ENCODE measurements at regions not wholly inside any gene's neighbourhood (a gene's known extent, or its start where the extent isn't known, plus 50 kb on each side); places are given as distances from the start of the nearest gene placed in this dataset.

DNA sequence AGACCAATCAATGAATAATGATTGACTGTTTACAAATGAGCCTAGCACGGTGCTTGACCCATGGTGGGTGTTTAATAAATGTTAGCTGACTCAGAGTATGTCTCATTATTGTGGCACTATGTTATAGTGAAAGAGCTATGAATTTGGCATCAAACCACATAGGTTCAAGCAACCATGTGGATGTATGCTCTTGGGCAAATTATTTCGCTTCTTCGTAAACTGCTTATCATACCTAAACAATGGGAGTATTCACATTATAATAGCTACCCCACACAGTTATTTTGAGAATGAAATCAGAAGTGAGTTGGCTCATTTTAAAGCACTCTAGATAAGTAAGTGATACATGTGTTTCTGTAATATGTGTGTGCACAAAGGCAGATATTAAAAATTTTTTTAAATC lies 118.7 kb upstream of the HSD17B12 start:
- no peak for DNase-seq (ENCODE audit: extremely low read depth, low read depth)
- no peak for TF ChIP-seq CTCF (IDR thresholded peaks at IDR 0.05; ENCODE audit: low read depth, low read length)

DNA sequence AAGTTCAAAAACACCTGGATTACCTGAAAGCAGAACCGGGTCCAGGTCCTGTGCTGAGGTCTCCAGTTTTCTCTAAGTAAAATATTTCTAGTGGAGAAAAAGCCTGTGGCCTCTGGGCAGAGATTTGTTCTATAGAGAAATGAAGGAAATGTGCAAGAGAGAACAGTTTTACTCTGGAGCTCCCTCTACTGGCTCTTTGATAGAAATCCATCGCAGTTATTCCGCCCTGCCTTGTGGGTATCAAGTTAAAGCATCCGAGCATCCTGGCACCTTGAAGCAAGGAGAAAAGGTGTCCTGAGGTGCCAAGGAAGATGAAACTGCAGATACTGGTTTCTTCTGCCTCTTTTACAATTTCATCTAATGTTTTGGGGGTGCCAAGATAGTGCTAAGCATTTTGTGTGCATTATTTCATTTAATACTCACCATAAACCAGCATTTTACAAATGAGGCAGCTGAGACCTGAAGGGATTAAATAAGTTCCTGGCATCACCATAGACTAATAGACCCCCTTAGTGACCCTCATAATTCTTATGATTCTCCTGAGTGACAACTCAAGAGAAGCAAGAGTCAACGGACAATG lies 113.1 kb upstream of the HSD17B12 start:
- peak; percentile 8 for DNase-seq (ENCODE audit: extremely low read depth, low read depth)
- peak; percentile 74 for TF ChIP-seq CTCF (IDR thresholded peaks at IDR 0.05; ENCODE audit: low read depth, low read length)

DNA sequence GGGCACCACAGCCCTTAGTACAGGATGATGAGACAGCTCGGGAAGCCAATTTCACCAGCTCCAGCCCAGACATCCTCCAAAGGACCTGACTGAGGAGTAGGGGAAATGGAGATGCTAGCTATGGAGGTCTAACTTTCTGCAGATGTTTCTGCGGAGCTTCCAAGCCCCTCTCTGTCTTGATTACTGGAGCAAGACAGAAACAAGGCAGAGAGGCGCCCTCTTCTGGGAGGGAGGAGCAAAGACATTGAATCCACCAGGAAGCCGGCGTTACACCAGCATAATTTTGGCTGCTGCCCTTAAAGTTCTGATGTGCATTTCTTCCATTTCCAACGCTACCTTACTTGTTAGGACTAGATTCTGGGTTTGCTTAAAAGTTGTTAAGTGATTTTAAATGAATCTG lies 107.3 kb upstream of the HSD17B12 start:
- DNase-seq (ENCODE audit: extremely low read depth, low read depth) = no peak

DNA sequence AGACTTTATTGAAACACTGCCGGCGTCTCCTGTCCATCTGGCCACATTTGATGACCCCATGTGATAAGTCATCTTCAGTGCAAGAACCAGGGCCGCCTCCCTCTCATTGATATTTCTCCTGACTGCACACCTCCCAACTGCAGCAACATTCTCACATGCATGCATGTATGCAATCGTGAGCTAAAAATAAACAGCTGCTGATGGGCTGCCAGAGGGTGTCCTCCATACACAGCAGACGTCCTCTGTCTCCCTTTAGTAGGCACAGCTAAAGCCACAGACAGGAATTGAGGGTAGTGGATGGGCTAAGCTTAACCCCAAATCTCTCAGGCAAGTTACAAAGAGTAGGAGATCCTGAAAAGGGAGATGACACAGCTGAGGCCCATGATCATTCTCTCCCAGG lies 106.7 kb upstream of the HSD17B12 start:
- TF ChIP-seq CTCF (IDR thresholded peaks at IDR 0.05; ENCODE audit: low read depth, low read length) = no peak
- no peak for DNase-seq (ENCODE audit: extremely low read depth, low read depth)

More for the DNA sequence above, 107.3 kb upstream of the HSD17B12 start:
- peak; percentile 37 for TF ChIP-seq CTCF (IDR thresholded peaks at IDR 0.05; ENCODE audit: low read depth, low read length)

DNA sequence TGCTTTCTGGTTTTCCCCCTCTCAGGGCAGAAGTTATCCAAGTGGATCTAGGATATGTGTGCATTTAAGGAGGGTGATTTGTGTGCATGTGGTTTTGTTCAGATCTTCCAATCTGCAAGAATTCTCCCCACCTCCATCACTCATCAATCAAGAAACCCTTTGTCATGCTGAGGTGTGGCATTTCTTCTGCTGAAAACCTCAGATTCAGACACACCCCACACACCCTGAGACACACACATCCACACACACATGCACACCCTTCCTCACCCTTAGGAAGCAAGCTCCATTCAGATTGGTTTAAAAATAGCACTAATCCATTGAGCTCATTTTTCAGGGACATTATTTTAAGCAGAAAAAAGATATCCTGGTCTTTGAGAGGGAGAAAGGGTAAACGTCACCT lies 106.1 kb upstream of the HSD17B12 start:
- no peak for TF ChIP-seq CTCF (IDR thresholded peaks at IDR 0.05; ENCODE audit: low read depth, low read length)
- DNase-seq (ENCODE audit: extremely low read depth, low read depth) = no peak

DNA sequence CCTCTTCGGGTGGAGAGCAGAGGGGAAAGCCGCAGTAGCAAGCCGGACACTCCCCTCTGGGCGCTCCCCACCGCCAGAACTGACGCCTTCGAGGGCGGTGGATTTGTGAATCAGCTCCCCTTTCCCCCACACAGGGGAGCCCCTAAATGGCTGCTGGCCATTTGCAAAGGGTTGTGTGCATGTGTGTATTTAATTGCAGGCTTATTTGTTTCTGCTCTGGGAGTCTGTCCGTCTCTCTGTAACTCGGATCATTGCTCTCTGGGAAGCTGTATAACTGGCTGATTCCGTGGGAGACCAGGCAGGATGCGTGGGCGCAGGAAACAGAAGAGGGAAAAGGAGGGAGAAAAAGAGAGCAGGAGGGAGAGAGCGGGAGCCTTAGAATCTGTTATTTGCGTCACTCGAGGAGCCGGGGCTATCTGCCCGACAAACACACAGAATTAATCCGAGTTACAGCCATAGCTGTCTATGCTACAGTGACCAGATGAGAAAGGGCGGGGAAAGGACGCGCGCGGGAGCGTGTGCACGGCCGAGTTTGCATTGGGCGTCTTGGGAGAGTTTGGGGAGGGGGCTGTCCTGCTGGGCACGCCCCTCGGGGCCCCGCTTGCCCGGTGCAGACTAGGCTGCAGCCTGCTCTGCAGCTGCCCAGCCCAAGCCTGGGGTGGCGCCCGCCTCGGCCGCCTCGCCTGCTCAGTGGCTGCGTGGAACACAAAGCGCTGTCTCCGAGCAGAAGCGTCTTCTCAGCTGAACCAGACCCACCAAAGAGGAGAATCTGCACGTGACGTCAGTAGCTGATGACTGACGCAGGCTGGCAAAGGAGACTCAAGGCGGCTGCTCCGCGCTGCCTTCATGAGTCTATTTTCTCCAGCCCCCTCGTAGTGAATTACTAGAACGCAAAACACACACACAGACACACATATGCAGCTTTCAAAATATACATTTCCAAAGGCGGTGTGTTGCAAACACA lies 105.3 kb upstream of the HSD17B12 start:
- no peak for DNase-seq (ENCODE audit: extremely low read depth, low read depth)
- no peak for TF ChIP-seq CTCF (IDR thresholded peaks at IDR 0.05; ENCODE audit: low read depth, low read length)

- TF ChIP-seq CTCF (IDR thresholded peaks at IDR 0.05; ENCODE audit: low read depth, low read length) = no peak
- no peak for DNase-seq (ENCODE audit: extremely low read depth, low read depth)
Measured at GRCh38 chr11:43575913-43576310, 104.6 kb upstream of the HSD17B12 start.
